ENCODE measurements at regions not wholly inside any gene's neighbourhood (a gene's known extent, or its start where the extent isn't known, plus 50 kb on each side); places are given as distances from the start of the nearest gene placed in this dataset.

DNA sequence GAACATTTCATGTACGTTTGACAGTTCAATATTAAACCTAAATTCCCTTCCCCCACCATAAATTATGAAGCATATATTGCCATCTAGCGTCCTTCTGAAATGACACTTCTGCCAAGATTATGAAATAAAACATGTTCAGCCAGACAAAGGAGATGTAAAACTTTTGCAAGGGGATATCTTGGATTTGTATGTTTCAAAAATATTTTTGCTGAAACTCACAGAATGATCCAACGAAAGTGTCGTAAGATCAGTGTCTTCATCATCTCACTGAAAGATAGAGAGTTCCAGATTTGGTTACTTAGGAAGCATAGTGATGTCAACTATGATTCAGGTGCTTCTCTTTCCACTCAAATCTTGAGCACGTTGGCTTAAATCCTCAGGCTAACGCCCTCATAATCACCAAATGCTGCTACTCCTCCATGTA is 904.3 kb downstream of the XPNPEP1 start:
- no peak for TF ChIP-seq POLR2A (IDR thresholded peaks at IDR 0.05)
- TF ChIP-seq, protein P1, sequence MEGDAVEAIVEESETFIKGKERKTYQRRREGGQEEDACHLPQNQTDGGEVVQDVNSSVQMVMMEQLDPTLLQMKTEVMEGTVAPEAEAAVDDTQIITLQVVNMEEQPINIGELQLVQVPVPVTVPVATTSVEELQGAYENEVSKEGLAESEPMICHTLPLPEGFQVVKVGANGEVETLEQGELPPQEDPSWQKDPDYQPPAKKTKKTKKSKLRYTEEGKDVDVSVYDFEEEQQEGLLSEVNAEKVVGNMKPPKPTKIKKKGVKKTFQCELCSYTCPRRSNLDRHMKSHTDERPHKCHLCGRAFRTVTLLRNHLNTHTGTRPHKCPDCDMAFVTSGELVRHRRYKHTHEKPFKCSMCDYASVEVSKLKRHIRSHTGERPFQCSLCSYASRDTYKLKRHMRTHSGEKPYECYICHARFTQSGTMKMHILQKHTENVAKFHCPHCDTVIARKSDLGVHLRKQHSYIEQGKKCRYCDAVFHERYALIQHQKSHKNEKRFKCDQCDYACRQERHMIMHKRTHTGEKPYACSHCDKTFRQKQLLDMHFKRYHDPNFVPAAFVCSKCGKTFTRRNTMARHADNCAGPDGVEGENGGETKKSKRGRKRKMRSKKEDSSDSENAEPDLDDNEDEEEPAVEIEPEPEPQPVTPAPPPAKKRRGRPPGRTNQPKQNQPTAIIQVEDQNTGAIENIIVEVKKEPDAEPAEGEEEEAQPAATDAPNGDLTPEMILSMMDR (IDR thresholded peaks at IDR 0.05): no peak
- no peak for TF ChIP-seq POLR2AphosphoS5 (IDR thresholded peaks at IDR 0.05)
- TF ChIP-seq EP300 (IDR thresholded peaks at IDR 0.05): no peak

Measured in upper lobe of left lung (tissue), 4 donors.